PC-3 (cell line): ENCODE measurements at regions not wholly inside any gene's neighbourhood (a gene's known extent, or its start where the extent isn't known, plus 50 kb on each side); places are given as distances from the start of the nearest gene placed in this dataset.

Source experiments
- ATAC-seq: fragments of 200-7000 bp; cut with Tn5 transposase; 2 replicates; pipeline ENCODE4 v1.9.1; 2020; ENCODE audit warnings: mild to moderate bottlenecking, moderate library complexity
- BruUV-seq: library from RNA; stranded (reverse); fragments of 400-500 nt; replicated peaks from 2 replicates; lab custom pipeline; 2021; lab: Mats Ljungman, UMichigan
- CTCF ChIA-PET: fragments of 300-600 bp; sonication (Branson Sonifier 250); formaldehyde crosslinking; loops from one replicate; lab custom pipeline; 2022; ENCODE audit warnings: antibody characterized with exemption; lab: Charles Lee
- POLR2A ChIA-PET: fragments of 300-600 bp; sonication (Branson Sonifier 250); formaldehyde crosslinking; loops from one replicate; lab custom pipeline; 2022; ENCODE audit warnings: antibody characterized with exemption; ENCODE audit not compliant: unreplicated experiment; lab: Charles Lee
- DNase-seq: peaks from one replicate; pipeline ENCODE4 v3.0.0-alpha.2; 2015
- H2AFZ ChIP-seq: fragments of 300-600 bp; sonication (generic); 2 replicates; pipeline ENCODE4 v1.6.0; 2016; ENCODE audit warnings: antibody characterized with exemption, low read length
- H3F3A ChIP-seq: fragments of 300-600 bp; sonication (generic); one replicate; pipeline ENCODE4 v1.6.0; 2017; ENCODE audit warnings: antibody characterized with exemption, low read length, control low read depth, mild to moderate bottlenecking; ENCODE audit not compliant: unreplicated experiment
- H3K27ac ChIP-seq: fragments of 300-600 bp; sonication (generic); 2 replicates; pipeline ENCODE4 v1.5.1; 2016; ENCODE audit warnings: mild to moderate bottlenecking, low read length
- H3K27me3 ChIP-seq: fragments of 300-600 bp; sonication (generic); 2 replicates; pipeline ENCODE4 v1.6.1; 2016; ENCODE audit warnings: low read length, mixed read lengths
- H3K36me3 ChIP-seq: fragments of 300-600 bp; sonication (generic); 2 replicates; pipeline ENCODE4 v1.6.1; 2016; ENCODE audit warnings: low read depth, mixed run types, low read length, mixed read lengths
- H3K4me1 ChIP-seq: fragments of 300-600 bp; sonication (generic); 2 replicates; pipeline ENCODE4 v1.5.1; 2016; ENCODE audit warnings: low read length; ENCODE audit not compliant: insufficient read depth
- H3K4me2 ChIP-seq: fragments of 300-600 bp; sonication (generic); 2 replicates; pipeline ENCODE4 v1.6.0; 2016; ENCODE audit warnings: low read length
- H3K4me3 ChIP-seq: fragments of 300-600 bp; sonication (generic); 2 replicates; pipeline ENCODE4 v1.5.1; 2016; ENCODE audit warnings: mild to moderate bottlenecking, low read length, mixed read lengths
- H3K79me2 ChIP-seq: fragments of 300-600 bp; sonication (generic); 2 replicates; pipeline ENCODE4 v1.6.1; 2017; ENCODE audit warnings: low read length, mixed read lengths
- H3K9ac ChIP-seq: fragments of 300-600 bp; sonication (generic); 2 replicates; pipeline ENCODE4 v1.6.0; 2016; ENCODE audit warnings: mild to moderate bottlenecking, low read length
- H3K9me2 ChIP-seq: fragments of 300-600 bp; sonication (generic); replicated peaks from 2 replicates; pipeline ENCODE4 v1.6.1; 2016; ENCODE audit warnings: mixed run types, low read length, mixed read lengths
- H3K9me3 ChIP-seq: fragments of 300-600 bp; sonication (generic); 2 replicates; pipeline ENCODE4 v1.6.1; 2016; ENCODE audit warnings: low read length, mixed read lengths
- H4K20me1 ChIP-seq: fragments of 300-600 bp; sonication (generic); 2 replicates; pipeline ENCODE4 v1.6.1; 2016; ENCODE audit warnings: low read length, mixed read lengths
- CTCF ChIP-seq: fragments of 300-600 bp; sonication (generic); conservative IDR thresholded peaks from 2 replicates; pipeline ENCODE4 v1.5.1; 2017; ENCODE audit warnings: antibody characterized with exemption, low read depth, mild to moderate bottlenecking, low read length
- EZH2 ChIP-seq: fragments of 300-600 bp; sonication (generic); IDR thresholded peaks from one replicate; pipeline ENCODE4 v1.6.1; 2017; ENCODE audit warnings: antibody characterized with exemption, mild to moderate bottlenecking, low read length; ENCODE audit not compliant: unreplicated experiment
- EZH2phosphoT487 ChIP-seq: fragments of 300-600 bp; sonication (generic); IDR thresholded peaks from 2 replicates; pipeline ENCODE4 v1.6.1; 2018; ENCODE audit warnings: mild to moderate bottlenecking, antibody characterized with exemption, low read length, borderline replicate concordance
- intact Hi-C: fragments of 100-400 bp; cut with micrococcal nuclease; formaldehyde crosslinking; loops from 2 replicates; pipeline ENCODE4 v1.9.0; 2023

DNA sequence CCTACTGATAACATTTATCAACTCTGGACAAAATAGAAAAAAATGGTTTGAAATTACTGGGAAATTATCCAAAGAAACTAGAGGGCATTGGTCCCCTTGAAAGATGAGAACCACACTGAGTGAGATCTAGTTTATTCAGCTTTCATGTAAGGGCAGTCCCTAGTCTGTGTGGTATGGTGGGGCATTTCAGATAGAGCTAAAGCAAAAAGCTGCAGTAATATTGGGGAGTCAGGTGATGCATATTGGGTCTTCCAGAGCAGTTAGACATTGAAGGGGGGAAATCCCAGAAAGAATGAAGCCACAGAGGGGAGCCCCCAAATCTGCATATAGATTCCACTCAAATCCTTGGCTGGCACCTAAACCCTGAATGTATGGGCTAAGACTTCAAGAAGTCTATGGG is 347.7 kb upstream of the POU3F1 start:
- BruUV-seq = no TSS peak
- no peaks in the 10 kb centered on the region for H3F3A ChIP-seq
- H3K9me2 ChIP-seq = no peaks in the 10 kb centered on the region
- ChIA-PET POLR2A (no interaction called here), CTCF (no interaction called here)
- ATAC-seq (no peak), DNase-seq (no peak)
- no peak overlapping the region for H3K9ac ChIP-seq
- no peaks in the 10 kb centered on the region for H3K36me3 ChIP-seq
- H3K9me3 ChIP-seq = no peaks in the 10 kb centered on the region
- H3K27me3 ChIP-seq = 0 out of 2 replicates have a peak, but pooled peaks cover 4% of the 10 kb centered on the region
- no peaks in the 10 kb centered on the region for H4K20me1 ChIP-seq
- intact Hi-C loops = no loop called here
- TF ChIP-seq EZH2phosphoT487 (no peak), EZH2 (no peak), CTCF (no peak)
- no peak overlapping the region for H3K4me3 ChIP-seq
- H3K27ac ChIP-seq = no peak overlapping the region
- H3K4me2 ChIP-seq = no peak overlapping the region
- no peak overlapping the region for H2AFZ ChIP-seq
- H3K4me1 ChIP-seq = no peaks in the 10 kb centered on the region
- no peaks in the 10 kb centered on the region for H3K79me2 ChIP-seq

GRCh38 chr1:38392861-38393260 is 346.3 kb upstream of the POU3F1 start:
- ChIA-PET CTCF (no interaction called here), POLR2A (interaction anchor here (0.7 kb wide), 1 partner anchor 20 kb away, joined by 3 read pairs; no protein-coding TSS in a partner anchor)
- H3K79me2 ChIP-seq = no peaks in the 10 kb centered on the region
- H4K20me1 ChIP-seq = no peaks in the 10 kb centered on the region
- no peaks in the 10 kb centered on the region for H3F3A ChIP-seq
- no peaks in the 10 kb centered on the region for H3K36me3 ChIP-seq
- H3K9me3 ChIP-seq = no peaks in the 10 kb centered on the region
- TF ChIP-seq EZH2phosphoT487 = no peak
- TF ChIP-seq CTCF = no peak
- TF ChIP-seq EZH2 = no peak
- H3K4me2 ChIP-seq = no peak overlapping the region
- no peak overlapping the region for H3K9ac ChIP-seq
- H3K9me2 ChIP-seq = no peaks in the 10 kb centered on the region
- BruUV-seq = no TSS peak
- no peak for DNase-seq
- ATAC-seq = no peak
- intact Hi-C loops = no loop called here
- H3K4me1 ChIP-seq = no peaks in the 10 kb centered on the region
- no peak overlapping the region for H2AFZ ChIP-seq
- H3K27me3 ChIP-seq = 0 out of 2 replicates have a peak, but pooled peaks cover 4% of the 10 kb centered on the region
- H3K4me3 ChIP-seq = no peak overlapping the region
- no peak overlapping the region for H3K27ac ChIP-seq

DNA sequence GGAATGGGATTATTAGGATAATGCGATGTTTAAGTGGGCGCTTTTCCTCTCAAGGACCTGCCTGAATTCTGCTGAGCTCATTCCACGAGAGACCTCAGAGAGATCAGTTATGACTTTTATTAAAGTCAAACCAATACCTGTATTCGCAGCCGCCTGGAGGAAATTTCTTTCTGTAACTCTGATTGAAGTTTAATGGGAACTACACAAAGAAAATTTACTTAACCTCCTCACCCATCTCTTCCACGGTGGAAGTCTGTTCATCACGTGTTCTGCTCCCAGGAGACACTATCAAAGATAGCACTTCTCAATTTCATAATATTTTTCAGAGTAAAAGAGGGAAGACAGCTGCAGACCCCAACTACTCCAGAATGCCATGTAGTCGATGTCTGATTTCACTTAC is 334.7 kb upstream of the POU3F1 start:
- no peak for ATAC-seq
- Histone ChIP-seq H3K4me1 (no peaks in the 10 kb centered on the region), H3K79me2 (no peaks in the 10 kb centered on the region), H3K9me2 (no peaks in the 10 kb centered on the region), H3K9ac (no peak overlapping the region), H3K36me3 (no peaks in the 10 kb centered on the region), H4K20me1 (no peaks in the 10 kb centered on the region), H3K27ac (no peak overlapping the region), H3F3A (no peaks in the 10 kb centered on the region), H2AFZ (no peak overlapping the region), H3K27me3 (peaks cover 61% of the 10 kb centered on the region), H3K9me3 (no peaks in the 10 kb centered on the region), H3K4me2 (no peak overlapping the region), H3K4me3 (no peak overlapping the region)
- no TSS peak for BruUV-seq
- intact Hi-C loops = no loop called here
- ChIA-PET POLR2A (no interaction called here), CTCF (no interaction called here)
- no peak for DNase-seq
- TF ChIP-seq EZH2 (no peak), CTCF (no peak), EZH2phosphoT487 (no peak)
